Fibroblast of lung (primary cell): ENCODE measurements at regions not wholly inside any gene's neighbourhood (a gene's known extent, or its start where the extent isn't known, plus 50 kb on each side); places are given as distances from the start of the nearest gene placed in this dataset.

ENCODE experiments used
- DNase-seq, 2 donors: peaks; one replicate each; pipeline versions ENCODE4 v3.0.0 to v3.0.0-alpha.2; 2010; ENCODE audit warnings: low read depth in 2 of 2
- H2AFZ ChIP-seq: 2 replicates; pipeline ENCODE4 v1.5.1; 2012; ENCODE audit warnings: low read length, control low read depth, inconsistent platforms
- H3K27ac ChIP-seq: 2 replicates; pipeline ENCODE4 v1.5.1; 2011; ENCODE audit warnings: low read length, control low read depth; ENCODE audit not compliant: insufficient read depth
- H3K27me3 ChIP-seq: 2 replicates; pipeline ENCODE4 v1.5.1; 2011; ENCODE audit warnings: mild to moderate bottlenecking, low read length; ENCODE audit not compliant: control insufficient read depth, insufficient read depth
- H3K36me3 ChIP-seq: 2 replicates; pipeline ENCODE4 v1.5.1; 2011; ENCODE audit warnings: low read length; ENCODE audit not compliant: control insufficient read depth, insufficient read depth
- H3K4me1 ChIP-seq: 2 replicates; pipeline ENCODE4 v1.5.1; 2011; ENCODE audit warnings: low read length; ENCODE audit not compliant: control insufficient read depth, insufficient read depth; ENCODE audit errors: extremely low read depth
- H3K4me2 ChIP-seq: 2 replicates; pipeline ENCODE4 v1.5.1; 2011; ENCODE audit warnings: low read length, control low read depth; ENCODE audit not compliant: insufficient read depth; ENCODE audit errors: extremely low read depth
- H3K4me3 ChIP-seq, 4 experiments: fragments of 200-600 bp in 1 of 4; sonication (generic) in 1 of 4; replicated peaks in 1 of 4; 2 replicates each; pipeline ENCODE4 v1.5.1; 2011 to 2016; ENCODE audit warnings: low read length in 4 of 4, low read depth in 3 of 4, mild to moderate bottlenecking in 3 of 4, control low read depth in 2 of 4, inconsistent platforms in 1 of 4, mixed read lengths in 1 of 4; ENCODE audit not compliant: insufficient read depth in 1 of 4; ENCODE audit errors: control extremely low read depth in 1 of 4
- H3K79me2 ChIP-seq: 2 replicates; pipeline ENCODE4 v1.5.1; 2012; ENCODE audit warnings: mild to moderate bottlenecking, low read length, inconsistent platforms; ENCODE audit not compliant: control insufficient read depth, insufficient read depth
- H3K9ac ChIP-seq: 2 replicates; pipeline ENCODE4 v1.5.1; 2011; ENCODE audit warnings: mild to moderate bottlenecking, low read length, control low read depth; ENCODE audit not compliant: insufficient read depth
- H3K9me3 ChIP-seq: 2 replicates; pipeline ENCODE4 v1.5.1; 2012; ENCODE audit warnings: low read depth, low read length; ENCODE audit not compliant: control insufficient read depth, insufficient read depth
- H4K20me1 ChIP-seq: 2 replicates; pipeline ENCODE4 v1.5.1; 2011; ENCODE audit warnings: low read length; ENCODE audit not compliant: control insufficient read depth, insufficient read depth; ENCODE audit errors: extremely low read depth
- EZH2 ChIP-seq: IDR thresholded peaks from 2 replicates; pipeline ENCODE4 v1.5.1; 2012; ENCODE audit warnings: low read length, control low read depth, mild to moderate bottlenecking; ENCODE audit errors: missing control alignments
- TF ChIP-seq, protein P1 (sequence below), 2 donors: IDR thresholded peaks in 1 of 2; conservative IDR thresholded peaks in 1 of 2; 1 replicate in 1 of 2; 2 replicates in 1 of 2; pipeline ENCODE4 v1.5.1; 2011 to 2012; ENCODE audit warnings: low read length in 2 of 2, control low read depth in 1 of 2, inconsistent platforms in 1 of 2, low read depth in 1 of 2, mild to moderate bottlenecking in 1 of 2

DNA sequence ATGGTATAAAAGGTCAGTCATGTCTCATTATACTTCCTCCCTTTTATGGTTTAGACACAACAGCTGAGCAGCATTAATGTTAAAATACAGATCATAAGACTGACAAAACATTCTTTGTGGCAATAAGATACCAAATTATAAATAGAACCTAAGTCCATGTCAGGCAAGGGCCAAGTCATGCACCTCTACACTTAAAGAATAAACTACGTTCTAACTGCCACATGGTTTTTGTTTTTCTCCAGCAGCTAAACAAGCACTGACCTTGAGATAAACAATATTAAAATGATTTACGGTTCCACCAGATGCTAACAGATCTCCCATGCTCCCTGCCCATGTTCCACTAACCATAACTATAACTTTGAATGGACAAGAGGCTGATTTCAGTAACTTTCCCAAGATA is 368.6 kb upstream of the TFPI start:
- Histone ChIP-seq H3K9me3 (no peaks in the 10 kb centered on the region), H3K4me3 (no peak overlapping the region), H3K4me2 (no peak overlapping the region), H2AFZ (no peak overlapping the region), H4K20me1 (no peaks in the 10 kb centered on the region), H3K4me1 (no peaks in the 10 kb centered on the region), H3K27ac (no peak overlapping the region), H3K9ac (no peak overlapping the region), H3K27me3 (no peaks in the 10 kb centered on the region), H3K36me3 (no peaks in the 10 kb centered on the region), H3K79me2 (no peaks in the 10 kb centered on the region)
- peak in 1 of 2 donors; percentile 79 for DNase-seq
- TF ChIP-seq EZH2, result no peak
- TF ChIP-seq, protein P1, sequence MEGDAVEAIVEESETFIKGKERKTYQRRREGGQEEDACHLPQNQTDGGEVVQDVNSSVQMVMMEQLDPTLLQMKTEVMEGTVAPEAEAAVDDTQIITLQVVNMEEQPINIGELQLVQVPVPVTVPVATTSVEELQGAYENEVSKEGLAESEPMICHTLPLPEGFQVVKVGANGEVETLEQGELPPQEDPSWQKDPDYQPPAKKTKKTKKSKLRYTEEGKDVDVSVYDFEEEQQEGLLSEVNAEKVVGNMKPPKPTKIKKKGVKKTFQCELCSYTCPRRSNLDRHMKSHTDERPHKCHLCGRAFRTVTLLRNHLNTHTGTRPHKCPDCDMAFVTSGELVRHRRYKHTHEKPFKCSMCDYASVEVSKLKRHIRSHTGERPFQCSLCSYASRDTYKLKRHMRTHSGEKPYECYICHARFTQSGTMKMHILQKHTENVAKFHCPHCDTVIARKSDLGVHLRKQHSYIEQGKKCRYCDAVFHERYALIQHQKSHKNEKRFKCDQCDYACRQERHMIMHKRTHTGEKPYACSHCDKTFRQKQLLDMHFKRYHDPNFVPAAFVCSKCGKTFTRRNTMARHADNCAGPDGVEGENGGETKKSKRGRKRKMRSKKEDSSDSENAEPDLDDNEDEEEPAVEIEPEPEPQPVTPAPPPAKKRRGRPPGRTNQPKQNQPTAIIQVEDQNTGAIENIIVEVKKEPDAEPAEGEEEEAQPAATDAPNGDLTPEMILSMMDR (conservative IDR thresholded peaks at IDR 0.05 in 1 of 2, IDR thresholded peaks at IDR 0.05 in 1 of 2; ENCODE audit: low read depth in 1 of 2, low read length in 2 of 2), result no peak

DNA sequence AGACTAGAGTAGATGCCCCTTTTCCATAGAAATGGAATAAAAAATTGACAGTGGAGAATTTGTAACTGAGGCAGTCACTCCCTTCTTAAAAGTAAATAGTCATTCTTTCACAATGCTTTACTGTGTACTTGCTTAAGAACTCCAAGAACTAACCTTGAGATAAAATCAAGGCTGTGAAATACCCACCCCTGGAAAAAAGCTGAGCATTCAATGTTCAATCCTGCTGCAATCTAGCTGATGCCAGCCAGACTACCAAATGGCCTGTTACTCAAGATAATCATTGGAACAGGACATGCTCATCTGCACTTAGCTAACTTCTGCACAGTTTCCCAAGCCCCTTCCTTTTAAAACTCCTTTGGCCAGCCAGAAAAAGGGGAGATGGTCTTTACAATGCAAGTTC is 367.4 kb upstream of the GULP1 start:
- no peak for DNase-seq
- no peaks in the 10 kb centered on the region for H3K9me3 ChIP-seq
- no peaks in the 10 kb centered on the region for H3K27me3 ChIP-seq
- H4K20me1 ChIP-seq, result no peaks in the 10 kb centered on the region
- no peak overlapping the region for H3K4me2 ChIP-seq
- no peak overlapping the region for H2AFZ ChIP-seq
- H3K36me3 ChIP-seq, result no peaks in the 10 kb centered on the region
- H3K27ac ChIP-seq, result no peak overlapping the region
- no peaks in the 10 kb centered on the region for H3K79me2 ChIP-seq
- H3K4me1 ChIP-seq, result no peaks in the 10 kb centered on the region
- H3K4me3 ChIP-seq, result no peak overlapping the region
- TF ChIP-seq, protein P1 (conservative IDR thresholded peaks at IDR 0.05 in 1 of 2, IDR thresholded peaks at IDR 0.05 in 1 of 2; ENCODE audit: low read depth in 1 of 2, low read length in 2 of 2), result no peak
- no peak for TF ChIP-seq EZH2
- H3K9ac ChIP-seq, result no peak overlapping the region

DNA sequence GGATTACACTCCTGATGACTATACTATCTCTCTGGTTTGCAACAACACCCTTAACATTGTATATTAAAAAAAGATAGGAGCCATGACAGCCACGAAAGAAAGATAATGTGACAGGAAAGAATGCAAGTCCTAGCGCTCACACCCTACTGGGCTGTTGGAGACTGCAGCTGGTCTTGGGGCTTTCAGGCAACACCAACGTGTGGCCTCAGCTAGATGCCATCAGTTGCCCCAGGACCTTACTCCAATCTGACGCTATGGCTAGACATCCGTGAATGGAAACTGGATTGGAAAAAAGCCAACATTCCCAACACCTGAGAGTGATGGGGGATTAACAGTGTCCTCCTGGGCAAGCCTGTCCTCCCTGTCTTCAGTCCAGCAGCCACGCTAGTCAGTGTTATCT is 357.4 kb upstream of the GULP1 start:
- no peak overlapping the region for H3K4me2 ChIP-seq
- H3K9me3 ChIP-seq, result no peaks in the 10 kb centered on the region
- H3K4me3 ChIP-seq, result no peak overlapping the region
- H4K20me1 ChIP-seq, result no peaks in the 10 kb centered on the region
- TF ChIP-seq, protein P1 (conservative IDR thresholded peaks at IDR 0.05 in 1 of 2, IDR thresholded peaks at IDR 0.05 in 1 of 2; ENCODE audit: low read depth in 1 of 2, low read length in 2 of 2), result no peak
- no peak for TF ChIP-seq EZH2
- H3K36me3 ChIP-seq, result no peaks in the 10 kb centered on the region
- DNase-seq, result no peak
- H3K27me3 ChIP-seq, result no peaks in the 10 kb centered on the region
- H3K79me2 ChIP-seq, result no peaks in the 10 kb centered on the region
- no peaks in the 10 kb centered on the region for H3K4me1 ChIP-seq
- H3K9ac ChIP-seq, result no peak overlapping the region
- no peak overlapping the region for H2AFZ ChIP-seq
- no peak overlapping the region for H3K27ac ChIP-seq
